ENCODE measurements at regions not wholly inside any gene's neighbourhood (a gene's known extent, or its start where the extent isn't known, plus 50 kb on each side); places are given as distances from the start of the nearest gene placed in this dataset.

GRCh38 chr1:5142389-5142788, 488.0 kb downstream of the AJAP1 start:
- Histone ChIP-seq H3K4me2 (ENCODE audit: low read depth, low read length, poor library complexity, severe bottlenecking) (no peak overlapping the region), H3K9me2 (replicated peaks; ENCODE audit: insufficient read depth, low read length) (no peaks in the 10 kb centered on the region), H3K79me2 (ENCODE audit: low read length) (no peaks in the 10 kb centered on the region), H3K9ac (ENCODE audit: low read length) (no peak overlapping the region), H4K20me1 (ENCODE audit: insufficient read depth, low read depth, low read length) (no peaks in the 10 kb centered on the region), H3K36me3 (ENCODE audit: insufficient read depth, low read length) (no peaks in the 10 kb centered on the region), H3K27ac (ENCODE audit: low read length) (peak overlapping the region; percentile 35; the same call in 1 of the 2 replicates), H3K9me3 (ENCODE audit: low read length) (no peaks in the 10 kb centered on the region), H3K4me3 (ENCODE audit: low read length) (no peak overlapping the region), H2AFZ (ENCODE audit: low read length) (peak overlapping the region; percentile 18; the same call in 1 of the 2 replicates), H3K4me1 (ENCODE audit: low read length) (peaks cover 37% of the 10 kb centered on the region), H3K27me3 (ENCODE audit: low read length) (no peaks in the 10 kb centered on the region)
- DNase-seq, result no peak

DNA sequence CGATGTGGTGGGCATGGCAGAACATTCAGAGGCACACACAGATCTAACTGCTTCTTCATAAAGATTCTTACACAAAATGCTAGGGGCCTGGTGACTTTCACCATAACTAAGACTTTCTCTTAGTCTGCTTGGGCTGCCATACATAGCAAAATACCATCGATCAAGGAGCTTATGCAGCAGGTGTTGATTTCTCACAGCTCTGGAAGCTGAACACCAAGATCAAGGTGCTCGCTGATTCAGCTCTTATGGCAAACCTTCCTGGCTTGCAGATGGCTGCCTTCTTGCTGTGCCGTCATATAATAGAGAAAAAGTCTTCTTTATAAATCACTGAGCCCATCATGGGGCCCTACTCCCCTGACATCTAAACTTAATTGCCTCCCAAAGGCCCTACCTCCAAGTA, 487.3 kb downstream of the AJAP1 start:
- peak overlapping the region; percentile 33; the same call in 1 of the 2 replicates for H3K27ac ChIP-seq (ENCODE audit: low read length)
- H3K4me1 ChIP-seq (ENCODE audit: low read length), result peaks cover 37% of the 10 kb centered on the region
- peak overlapping the region; percentile 18; the same call in 1 of the 2 replicates for H2AFZ ChIP-seq (ENCODE audit: low read length)

DNA sequence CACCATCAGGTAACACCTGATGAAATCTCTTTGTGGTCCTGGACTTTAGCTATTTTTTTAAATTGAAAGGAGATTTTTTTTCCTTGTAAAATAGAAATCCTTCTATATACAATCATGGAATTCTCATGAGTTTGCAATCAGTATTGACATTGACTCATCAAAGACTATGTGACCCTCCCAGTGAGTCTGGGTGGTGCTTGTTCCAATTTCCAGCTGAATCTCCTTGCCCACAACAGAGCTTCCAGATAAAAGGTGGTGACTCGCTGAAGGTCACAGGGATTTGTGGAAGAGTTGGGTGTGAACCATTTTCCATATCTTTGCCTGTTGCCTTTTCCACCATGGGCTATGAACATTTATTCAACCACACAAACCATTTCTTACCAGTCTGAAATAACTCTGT, 486.6 kb downstream of the AJAP1 start:
- Histone ChIP-seq H3K9ac (ENCODE audit: low read length) (no peak overlapping the region), H3K27ac (ENCODE audit: low read length) (no peak overlapping the region), H3K4me2 (ENCODE audit: low read depth, low read length, poor library complexity, severe bottlenecking) (no peak overlapping the region), H3K9me3 (ENCODE audit: low read length) (no peaks in the 10 kb centered on the region), H3K79me2 (ENCODE audit: low read length) (no peaks in the 10 kb centered on the region), H4K20me1 (ENCODE audit: insufficient read depth, low read depth, low read length) (no peaks in the 10 kb centered on the region), H3K9me2 (replicated peaks; ENCODE audit: insufficient read depth, low read length) (no peaks in the 10 kb centered on the region), H3K4me3 (ENCODE audit: low read length) (no peak overlapping the region), H3K36me3 (ENCODE audit: insufficient read depth, low read length) (no peaks in the 10 kb centered on the region), H2AFZ (ENCODE audit: low read length) (no peak overlapping the region), H3K27me3 (ENCODE audit: low read length) (no peaks in the 10 kb centered on the region), H3K4me1 (ENCODE audit: low read length) (peaks cover 37% of the 10 kb centered on the region)
- DNase-seq, result no peak

More for the DNA sequence above, 487.3 kb downstream of the AJAP1 start:
- H3K9me3 ChIP-seq (ENCODE audit: low read length), result no peaks in the 10 kb centered on the region
- H3K4me2 ChIP-seq (ENCODE audit: low read depth, low read length, poor library complexity, severe bottlenecking), result no peak overlapping the region
- H3K9me2 ChIP-seq (replicated peaks; ENCODE audit: insufficient read depth, low read length), result no peaks in the 10 kb centered on the region
- no peaks in the 10 kb centered on the region for H3K36me3 ChIP-seq (ENCODE audit: insufficient read depth, low read length)
- no peaks in the 10 kb centered on the region for H4K20me1 ChIP-seq (ENCODE audit: insufficient read depth, low read depth, low read length)
- H3K27me3 ChIP-seq (ENCODE audit: low read length), result no peaks in the 10 kb centered on the region
- DNase-seq, result no peak
- no peak overlapping the region for H3K9ac ChIP-seq (ENCODE audit: low read length)
- no peak overlapping the region for H3K4me3 ChIP-seq (ENCODE audit: low read length)
- H3K79me2 ChIP-seq (ENCODE audit: low read length), result no peaks in the 10 kb centered on the region

GRCh38 chr1:5140136-5140535, 485.7 kb downstream of the AJAP1 start:
- H4K20me1 ChIP-seq (ENCODE audit: insufficient read depth, low read depth, low read length), result no peaks in the 10 kb centered on the region
- H3K79me2 ChIP-seq (ENCODE audit: low read length), result no peaks in the 10 kb centered on the region
- H3K36me3 ChIP-seq (ENCODE audit: insufficient read depth, low read length), result no peaks in the 10 kb centered on the region
- H3K9me3 ChIP-seq (ENCODE audit: low read length), result no peaks in the 10 kb centered on the region
- H3K9me2 ChIP-seq (replicated peaks; ENCODE audit: insufficient read depth, low read length), result no peaks in the 10 kb centered on the region
- DNase-seq, result no peak
- peak overlapping the region; percentile 44; the same call in 1 of the 2 replicates for H2AFZ ChIP-seq (ENCODE audit: low read length)
- H3K4me1 ChIP-seq (ENCODE audit: low read length), result peaks cover 37% of the 10 kb centered on the region
- H3K4me3 ChIP-seq (ENCODE audit: low read length), result no peak overlapping the region
- peak overlapping the region; percentile 28 for H3K4me2 ChIP-seq (ENCODE audit: low read depth, low read length, poor library complexity, severe bottlenecking)
- H3K27ac ChIP-seq (ENCODE audit: low read length), result no peak overlapping the region
- no peak overlapping the region for H3K9ac ChIP-seq (ENCODE audit: low read length)
- H3K27me3 ChIP-seq (ENCODE audit: low read length), result no peaks in the 10 kb centered on the region

- H2AFZ ChIP-seq (ENCODE audit: low read length), result no peak overlapping the region
- H3K9me3 ChIP-seq (ENCODE audit: low read length), result peaks cover 6% of the 10 kb centered on the region
- no peaks in the 10 kb centered on the region for H4K20me1 ChIP-seq (ENCODE audit: insufficient read depth, low read depth, low read length)
- no peak overlapping the region for H3K9ac ChIP-seq (ENCODE audit: low read length)
- no peak overlapping the region for H3K4me2 ChIP-seq (ENCODE audit: low read depth, low read length, poor library complexity, severe bottlenecking)
- no peaks in the 10 kb centered on the region for H3K27me3 ChIP-seq (ENCODE audit: low read length)
- no peaks in the 10 kb centered on the region for H3K79me2 ChIP-seq (ENCODE audit: low read length)
- H3K4me3 ChIP-seq (ENCODE audit: low read length), result no peak overlapping the region
- no peaks in the 10 kb centered on the region for H3K36me3 ChIP-seq (ENCODE audit: insufficient read depth, low read length)
- no peak for DNase-seq
- H3K27ac ChIP-seq (ENCODE audit: low read length), result no peak overlapping the region
- no peaks in the 10 kb centered on the region for H3K9me2 ChIP-seq (replicated peaks; ENCODE audit: insufficient read depth, low read length)
- H3K4me1 ChIP-seq (ENCODE audit: low read length), result peaks cover 7% of the 10 kb centered on the region; the same call in 1 of the 2 replicates
These were observed 475.4 kb downstream of the AJAP1 start for GRCh38 chr1:5129746-5130355.

DNA sequence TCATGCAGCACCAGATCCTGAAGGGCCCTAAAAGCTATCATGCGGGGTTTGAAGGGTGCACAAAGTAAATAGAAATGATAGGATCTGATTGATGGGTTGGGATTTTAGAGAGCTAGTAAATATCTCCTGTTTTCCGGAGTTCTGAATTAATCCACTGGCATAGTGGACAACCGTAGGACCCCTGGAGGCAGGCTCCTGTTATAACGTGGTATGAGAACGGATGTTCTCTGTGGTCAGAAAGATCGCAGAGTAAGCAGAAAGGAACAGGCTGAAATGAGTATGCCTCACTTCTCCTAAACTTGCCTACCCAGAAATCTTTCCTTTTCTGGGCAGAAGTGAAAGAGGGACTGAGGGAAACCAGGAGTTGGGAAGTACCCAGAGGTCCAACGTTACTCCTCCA, 470.8 kb downstream of the AJAP1 start:
- H3K79me2 ChIP-seq (ENCODE audit: low read length), result no peaks in the 10 kb centered on the region
- peaks cover 7% of the 10 kb centered on the region; the same call in 1 of the 2 replicates for H3K4me1 ChIP-seq (ENCODE audit: low read length)
- H3K27ac ChIP-seq (ENCODE audit: low read length), result no peak overlapping the region
- no peak overlapping the region for H3K4me3 ChIP-seq (ENCODE audit: low read length)
- peak; percentile 42 for DNase-seq
- no peak overlapping the region for H2AFZ ChIP-seq (ENCODE audit: low read length)
- H3K9me2 ChIP-seq (replicated peaks; ENCODE audit: insufficient read depth, low read length), result no peaks in the 10 kb centered on the region
- peaks cover 6% of the 10 kb centered on the region for H3K9me3 ChIP-seq (ENCODE audit: low read length)
- H3K4me2 ChIP-seq (ENCODE audit: low read depth, low read length, poor library complexity, severe bottlenecking), result no peak overlapping the region
- H4K20me1 ChIP-seq (ENCODE audit: insufficient read depth, low read depth, low read length), result no peaks in the 10 kb centered on the region
- no peaks in the 10 kb centered on the region for H3K27me3 ChIP-seq (ENCODE audit: low read length)
- H3K36me3 ChIP-seq (ENCODE audit: insufficient read depth, low read length), result no peaks in the 10 kb centered on the region
- H3K9ac ChIP-seq (ENCODE audit: low read length), result no peak overlapping the region

- DNase-seq, result peak; percentile 29
- Histone ChIP-seq H3K27me3 (ENCODE audit: low read length) (no peaks in the 10 kb centered on the region), H3K9me3 (ENCODE audit: low read length) (no peaks in the 10 kb centered on the region), H2AFZ (ENCODE audit: low read length) (no peak overlapping the region), H4K20me1 (ENCODE audit: insufficient read depth, low read depth, low read length) (no peaks in the 10 kb centered on the region), H3K9ac (ENCODE audit: low read length) (no peak overlapping the region), H3K27ac (ENCODE audit: low read length) (no peak overlapping the region), H3K4me3 (ENCODE audit: low read length) (no peak overlapping the region), H3K4me1 (ENCODE audit: low read length) (peaks cover 2% of the 10 kb centered on the region; the same call in 1 of the 2 replicates), H3K9me2 (replicated peaks; ENCODE audit: insufficient read depth, low read length) (no peaks in the 10 kb centered on the region), H3K36me3 (ENCODE audit: insufficient read depth, low read length) (no peaks in the 10 kb centered on the region), H3K79me2 (ENCODE audit: low read length) (no peaks in the 10 kb centered on the region), H3K4me2 (ENCODE audit: low read depth, low read length, poor library complexity, severe bottlenecking) (no peak overlapping the region)
These were observed 466.1 kb downstream of the AJAP1 start for GRCh38 chr1:5120559-5120958.

GRCh38 chr1:5119366-5120234, 465.2 kb downstream of the AJAP1 start:
- no peak overlapping the region for H3K4me3 ChIP-seq (ENCODE audit: low read length)
- H3K9ac ChIP-seq (ENCODE audit: low read length), result no peak overlapping the region
- H3K4me1 ChIP-seq (ENCODE audit: low read length), result no peaks in the 10 kb centered on the region
- no peaks in the 10 kb centered on the region for H4K20me1 ChIP-seq (ENCODE audit: insufficient read depth, low read depth, low read length)
- no peak overlapping the region for H3K4me2 ChIP-seq (ENCODE audit: low read depth, low read length, poor library complexity, severe bottlenecking)
- no peaks in the 10 kb centered on the region for H3K9me2 ChIP-seq (replicated peaks; ENCODE audit: insufficient read depth, low read length)
- H2AFZ ChIP-seq (ENCODE audit: low read length), result no peak overlapping the region
- H3K79me2 ChIP-seq (ENCODE audit: low read length), result no peaks in the 10 kb centered on the region
- DNase-seq, result peak; percentile 38
- H3K36me3 ChIP-seq (ENCODE audit: insufficient read depth, low read length), result no peaks in the 10 kb centered on the region
- no peaks in the 10 kb centered on the region for H3K9me3 ChIP-seq (ENCODE audit: low read length)
- no peaks in the 10 kb centered on the region for H3K27me3 ChIP-seq (ENCODE audit: low read length)
- no peak overlapping the region for H3K27ac ChIP-seq (ENCODE audit: low read length)

Data from Karpas-422 (cell line).